NCI-H82 (cell line): ENCODE measurements at regions not wholly inside any gene's neighbourhood (a gene's known extent, or its start where the extent isn't known, plus 50 kb on each side); places are given as distances from the start of the nearest gene placed in this dataset.

ENCODE experiments used
- DNase-seq: peaks from one replicate; lab custom pipeline; 2025; lab: John Stamatoyannopoulos, UW

DNA sequence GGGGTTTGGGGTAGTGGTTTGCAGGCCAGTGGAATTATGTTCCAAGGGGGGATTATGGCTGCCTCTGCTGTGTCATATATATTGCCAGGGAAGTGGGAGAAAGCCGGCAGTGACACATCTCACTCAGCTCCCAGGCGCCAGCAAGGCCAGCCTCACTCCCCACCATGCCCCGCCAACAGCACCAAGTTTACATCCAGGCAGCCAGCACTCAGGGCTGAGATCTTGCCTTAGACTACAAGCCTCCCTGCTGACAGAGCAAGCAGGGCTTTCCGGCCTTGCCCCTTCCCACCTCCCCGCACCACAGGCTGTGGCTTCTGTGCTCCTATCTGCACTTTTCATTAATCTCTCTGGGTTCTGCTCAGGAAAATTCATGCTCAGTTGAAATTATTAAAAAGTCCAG, 385.1 kb downstream of the MZT1 start:
- no peak for DNase-seq

- DNase-seq, result peak; percentile 22
These were observed 385.5 kb downstream of the MZT1 start for GRCh38 chr13:72341904-72342303.

DNA sequence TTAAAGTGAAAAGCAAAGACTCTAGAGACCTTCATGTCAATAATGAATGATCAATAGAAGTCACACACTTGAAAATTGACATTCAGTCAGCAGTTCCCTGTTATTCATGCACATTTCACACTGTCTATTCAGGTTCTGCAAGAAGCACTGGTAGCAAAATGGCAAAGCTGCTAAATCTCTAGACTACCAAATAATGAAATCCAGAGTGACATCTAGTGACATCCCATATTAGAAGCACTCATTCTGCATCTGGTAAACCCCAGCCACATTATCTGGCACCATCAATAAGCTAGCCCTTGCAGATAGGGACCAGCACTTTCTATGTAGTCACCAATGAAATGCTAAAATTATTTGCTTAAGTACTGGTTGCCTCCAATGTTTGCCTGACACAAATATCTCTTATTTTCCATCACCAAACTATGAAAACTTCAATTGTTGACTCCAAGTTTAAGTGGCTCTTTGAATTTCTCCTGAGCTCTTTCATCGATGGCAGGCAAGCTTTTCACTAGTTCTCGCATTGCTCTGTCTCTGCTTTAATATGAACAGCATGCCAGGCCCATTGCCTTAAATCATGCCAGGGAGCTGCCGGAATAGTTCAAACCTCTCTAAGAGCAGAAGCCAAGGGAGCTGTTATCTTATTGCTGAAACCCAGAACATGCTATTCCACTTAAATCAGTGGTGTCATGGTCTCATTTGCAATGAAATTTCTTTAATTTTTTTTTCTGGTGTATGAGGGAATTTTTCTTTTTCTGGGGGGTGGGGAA, 409.9 kb downstream of the MZT1 start:
- no peak for DNase-seq

- no peak for DNase-seq
These were observed 410.7 kb downstream of the MZT1 start for GRCh38 chr13:72316716-72317115.

DNA sequence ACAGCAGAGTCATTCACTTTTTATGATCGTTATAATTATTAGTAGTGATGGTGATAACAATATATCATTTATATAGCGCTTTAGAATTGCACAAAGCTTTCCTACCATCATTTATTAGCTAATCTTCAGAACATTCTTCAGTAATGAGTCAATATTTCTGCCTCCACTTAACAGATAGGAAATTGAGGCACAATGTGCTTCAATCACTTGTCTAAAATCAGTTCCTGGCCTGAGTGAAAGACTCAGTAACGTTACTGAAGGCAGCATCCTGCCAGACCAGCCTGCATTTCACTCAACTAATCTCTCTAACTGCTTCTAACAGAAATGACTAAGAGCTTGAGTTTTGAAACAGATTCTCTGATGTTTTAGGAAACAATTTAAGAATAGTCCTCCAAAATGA, 412.1 kb downstream of the MZT1 start:
- no peak for DNase-seq

- DNase-seq, result no peak
These were observed 413.2 kb downstream of the MZT1 start for GRCh38 chr13:72314210-72314609.

DNA sequence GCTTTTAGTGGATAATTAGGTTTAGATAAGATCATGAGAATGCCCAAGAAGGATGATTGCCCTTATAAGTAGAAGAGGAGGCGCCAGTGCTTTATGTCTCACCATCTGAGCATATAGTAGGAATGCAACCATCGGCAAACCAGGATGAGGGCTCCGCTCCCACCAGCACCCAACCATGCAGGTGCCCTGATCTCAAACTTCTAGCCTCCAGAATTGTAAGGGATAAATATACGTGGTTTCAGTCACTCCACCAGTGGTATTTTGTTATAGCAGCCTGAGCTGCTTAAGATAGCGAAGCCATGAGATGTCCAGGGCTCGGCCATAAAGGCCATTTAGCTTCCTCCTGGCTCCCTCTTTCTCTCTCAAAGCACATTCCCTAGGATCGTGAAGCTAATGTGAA, 413.9 kb downstream of the MZT1 start:
- DNase-seq, result no peak

GRCh38 chr13:72303941-72304746, 423.3 kb downstream of the MZT1 start:
- DNase-seq, result no peak

DNA sequence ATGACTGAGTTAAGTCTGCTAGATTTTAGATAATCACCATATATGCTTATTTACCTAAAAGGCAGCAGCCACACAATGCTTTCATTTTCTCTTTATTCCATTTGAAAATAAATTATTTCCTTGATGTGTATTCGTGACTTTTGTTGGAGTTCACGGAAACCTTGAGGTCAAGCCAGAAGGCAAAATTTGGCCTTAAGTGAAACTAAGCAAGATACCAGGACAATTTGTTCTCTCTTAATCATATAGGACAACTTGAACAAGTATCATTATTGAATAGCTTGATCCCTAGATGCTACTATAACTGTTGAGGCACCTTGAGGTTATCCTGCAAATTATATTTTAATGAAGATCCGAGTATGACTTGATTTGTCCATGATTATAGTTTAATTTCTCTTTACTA, 429.2 kb upstream of the DACH1 start:
- DNase-seq, result no peak

DNA sequence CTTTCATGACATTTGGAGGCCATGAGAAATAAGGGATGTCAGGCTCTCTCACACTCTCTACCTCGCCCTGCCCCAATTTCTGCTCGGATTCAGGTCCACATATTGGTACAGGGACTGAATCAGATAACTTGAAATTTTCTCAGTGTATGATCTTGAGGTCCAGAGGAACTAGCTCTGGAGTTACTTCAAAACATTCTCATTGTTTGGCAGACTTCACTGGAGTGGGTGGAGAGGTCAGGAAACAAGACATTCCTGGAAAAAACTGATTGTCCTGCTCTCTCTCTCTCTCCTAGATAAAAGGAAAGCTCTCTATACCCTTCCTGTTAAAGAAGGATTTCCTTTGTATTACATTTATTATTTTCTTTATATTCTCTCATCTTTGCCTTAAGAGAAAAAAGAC, 428.1 kb upstream of the DACH1 start:
- DNase-seq, result no peak

- DNase-seq, result no peak
These were observed 426.2 kb upstream of the DACH1 start for GRCh38 chr13:72293206-72293605.

DNA sequence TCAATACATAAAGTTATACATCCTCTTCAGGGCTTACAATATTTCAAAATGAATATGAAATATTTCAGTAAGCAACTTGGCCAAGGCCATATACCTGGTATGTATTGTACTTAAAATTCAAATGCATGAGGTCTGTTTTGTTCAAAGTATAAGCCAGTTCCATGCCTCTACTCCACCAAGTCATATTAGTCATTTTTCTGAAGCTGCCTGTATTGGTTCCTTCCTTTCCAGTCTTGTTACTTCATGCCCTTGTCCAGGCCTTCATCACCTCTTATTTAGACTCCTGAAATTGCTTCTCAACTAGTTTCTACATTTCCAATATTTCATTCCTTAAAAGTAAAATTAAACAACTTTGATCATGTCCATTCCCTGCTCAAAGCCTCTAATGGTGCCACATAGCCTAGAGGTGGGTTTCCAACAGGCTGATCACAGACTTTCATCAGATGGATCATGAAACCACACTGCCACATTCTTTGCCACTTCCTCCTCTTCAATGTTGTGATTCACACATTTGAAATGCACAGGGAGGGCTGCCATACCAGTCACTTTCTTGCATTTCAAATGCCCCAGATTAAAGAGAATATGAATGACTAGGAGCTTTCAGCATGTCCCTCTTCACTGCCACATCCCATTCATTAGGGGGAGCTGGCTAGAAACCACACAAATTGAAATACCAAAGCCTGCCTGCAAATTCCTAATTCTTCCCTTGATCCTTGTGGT, 424.1 kb upstream of the DACH1 start:
- no peak for DNase-seq

DNA sequence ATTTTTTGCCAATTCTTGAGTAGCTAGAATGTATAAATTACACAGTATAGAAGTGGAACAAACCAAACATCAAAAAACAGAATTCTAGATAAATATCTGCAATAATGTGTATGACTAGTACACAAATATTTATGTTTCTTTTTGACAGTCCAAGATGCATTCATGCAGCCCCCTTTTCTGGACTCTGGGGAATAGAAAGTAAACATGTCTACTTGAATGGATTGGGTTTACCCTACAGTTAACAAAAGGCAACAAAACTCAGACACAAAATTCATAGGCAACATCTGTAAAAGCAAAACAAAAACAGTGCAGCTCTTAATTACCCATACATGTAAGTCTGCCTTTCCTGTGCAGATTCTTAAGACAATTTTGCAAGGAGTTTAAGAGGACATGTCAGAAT, 419.4 kb upstream of the DACH1 start:
- no peak for DNase-seq

DNA sequence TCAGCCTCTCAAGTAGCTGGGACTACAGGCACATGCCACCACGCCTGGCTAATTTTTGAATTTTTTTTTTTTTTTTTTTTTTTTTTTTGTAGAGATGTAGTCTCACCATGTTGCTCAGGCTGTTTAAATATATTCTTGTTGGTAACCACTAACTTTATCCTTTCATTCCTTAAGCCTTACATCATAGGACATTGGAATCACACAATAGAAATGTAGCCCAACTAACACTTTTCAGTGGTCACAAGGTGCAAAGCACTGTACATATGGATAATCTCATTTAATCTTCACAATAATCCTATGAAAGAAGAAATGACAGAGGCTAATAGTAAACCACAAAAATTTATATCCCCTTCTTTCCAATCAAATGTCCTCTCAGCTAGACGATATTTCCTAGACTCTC, 417.8 kb upstream of the DACH1 start:
- peak; percentile 24 for DNase-seq

GRCh38 chr13:72261732-72262131, 394.7 kb upstream of the DACH1 start:
- DNase-seq, result no peak

DNA sequence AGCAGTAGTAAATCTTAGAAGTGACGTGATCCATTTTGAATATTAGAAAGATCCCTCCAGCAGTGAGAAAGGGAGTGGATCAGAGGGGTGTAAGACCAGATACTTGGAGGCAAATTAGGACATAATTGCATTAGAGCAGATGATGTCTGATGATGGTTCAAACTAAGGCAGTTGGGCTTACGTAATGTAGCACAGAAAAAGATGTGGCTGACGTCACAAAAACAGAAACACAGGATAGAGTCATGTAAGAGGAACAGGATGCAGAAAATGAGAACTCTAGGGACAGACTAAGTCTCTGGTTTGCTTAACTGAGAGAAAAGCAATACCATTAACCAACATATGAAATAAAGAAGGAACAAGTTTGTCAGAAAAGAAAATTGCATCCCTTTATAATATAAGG, 392.5 kb upstream of the DACH1 start:
- DNase-seq, result peak; percentile 63

GRCh38 chr13:72258340-72258981, 391.5 kb upstream of the DACH1 start:
- DNase-seq, result no peak

DNA sequence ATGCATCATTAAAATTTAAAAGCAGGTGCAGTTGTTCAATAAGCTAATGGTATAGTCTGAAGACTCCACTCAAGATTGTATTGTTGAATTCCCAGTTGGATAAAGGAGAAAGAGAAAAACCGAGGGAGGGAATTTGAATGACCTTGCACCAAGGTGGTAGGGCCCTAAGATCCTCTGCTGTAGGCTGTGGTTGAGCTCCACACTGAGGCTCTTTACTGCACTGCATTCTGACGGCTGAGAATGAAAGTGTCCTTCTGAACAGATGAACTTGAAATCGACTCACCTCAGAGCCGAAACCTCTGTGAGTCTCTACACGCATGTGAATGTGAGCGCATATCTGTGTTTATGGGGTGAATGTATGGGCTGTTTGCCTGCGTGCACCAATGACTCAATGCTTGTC, 388.9 kb upstream of the DACH1 start:
- peak; percentile 90 for DNase-seq

DNA sequence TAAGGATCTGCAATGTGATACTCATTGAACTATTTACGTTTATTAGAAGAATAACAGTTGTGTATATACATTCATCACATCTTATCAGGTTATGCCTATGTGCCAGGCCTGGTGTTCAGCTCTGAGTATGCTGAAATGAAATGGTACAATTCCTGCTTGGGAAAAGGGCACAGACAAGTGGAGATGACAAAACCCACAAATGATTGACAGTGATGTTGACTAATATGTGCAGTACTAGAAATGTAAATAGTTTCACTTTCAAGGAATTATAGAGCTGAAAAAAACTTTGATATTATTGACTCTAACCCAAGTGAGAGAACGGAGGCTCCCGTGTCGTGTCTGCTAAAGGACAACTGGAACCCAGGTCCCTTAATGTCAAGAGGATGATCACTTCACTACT, 386.8 kb upstream of the DACH1 start:
- DNase-seq, result no peak

DNA sequence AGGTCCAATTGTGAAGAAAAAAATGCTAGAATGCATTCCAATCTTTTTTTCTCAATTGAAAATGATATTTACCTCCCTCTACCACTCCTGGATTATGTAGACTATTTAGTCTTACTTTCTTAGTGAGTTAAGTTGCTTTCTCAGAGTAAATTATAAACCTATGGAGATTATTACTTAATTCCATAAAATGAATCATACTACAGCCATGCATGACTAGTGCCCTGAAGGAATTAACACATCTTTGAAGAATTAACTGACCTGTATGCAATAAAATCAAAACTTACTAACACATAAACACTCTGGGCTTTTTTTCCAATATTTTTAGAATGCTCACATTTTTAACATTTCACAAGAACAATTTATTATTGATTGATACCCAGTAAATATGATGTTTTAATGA, 379.4 kb upstream of the DACH1 start:
- DNase-seq, result no peak

- DNase-seq, result no peak
These were observed 377.8 kb upstream of the DACH1 start for GRCh38 chr13:72244788-72245187.

DNA sequence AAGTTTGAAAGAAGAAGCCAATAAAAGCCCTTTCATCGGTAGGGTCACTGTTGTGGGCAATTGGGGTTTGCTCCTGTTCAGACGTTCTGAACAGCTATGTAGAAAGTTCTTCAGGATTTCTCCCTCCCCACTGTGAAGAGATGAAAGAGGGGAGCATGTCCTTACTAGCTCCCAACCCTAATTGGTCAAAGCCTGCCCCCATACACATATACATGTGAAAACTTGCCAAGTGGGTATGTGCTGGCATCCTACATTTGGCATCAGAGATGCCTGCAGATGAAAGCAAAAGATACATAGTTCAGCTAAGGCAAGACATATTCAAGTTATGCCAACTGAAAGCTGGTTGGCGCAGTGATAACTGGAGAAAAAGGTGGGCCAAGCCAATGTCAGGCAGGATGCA, 363.1 kb upstream of the DACH1 start:
- no peak for DNase-seq
